Cardiac fibroblast (primary cell): ENCODE measurements at regions not wholly inside any gene's neighbourhood (a gene's known extent, or its start where the extent isn't known, plus 50 kb on each side); places are given as distances from the start of the nearest gene placed in this dataset.

Source experiments
- DNase-seq, 2 donors: peaks; one replicate each; pipeline versions ENCODE4 v3.0.0 to v3.0.0-alpha.2; 2010; ENCODE audit warnings: low read depth in 2 of 2
- H3K4me3 ChIP-seq, 2 donors: replicated peaks in 1 of 2; 1 replicate in 1 of 2; 2 replicates in 1 of 2; pipeline ENCODE4 v1.5.1; 2011; ENCODE audit warnings: low read depth in 2 of 2, low read length in 2 of 2, mild to moderate bottlenecking in 2 of 2, moderate library complexity in 1 of 2
- CTCF ChIP-seq: IDR thresholded peaks from one replicate; pipeline ENCODE4 v1.5.1; 2011; ENCODE audit warnings: low read depth, mild to moderate bottlenecking, low read length, inconsistent platforms

- no peak for TF ChIP-seq CTCF
- no peak overlapping the region for H3K4me3 ChIP-seq
- DNase-seq = no peak
These were observed 331.7 kb upstream of the PROX1 start for GRCh38 chr1:213656039-213656438.

GRCh38 chr1:213656503-213656902 is 331.3 kb upstream of the PROX1 start:
- DNase-seq = no peak
- TF ChIP-seq CTCF = no peak
- no peak overlapping the region for H3K4me3 ChIP-seq

- no peak for DNase-seq
- no peak overlapping the region for H3K4me3 ChIP-seq
- TF ChIP-seq CTCF = no peak
These were observed 330.8 kb upstream of the PROX1 start for GRCh38 chr1:213657013-213657412.

GRCh38 chr1:213657879-213658278 is 329.9 kb upstream of the PROX1 start:
- DNase-seq = no peak
- TF ChIP-seq CTCF = no peak
- H3K4me3 ChIP-seq = no peak overlapping the region

GRCh38 chr1:213658457-213658856 is 329.3 kb upstream of the PROX1 start:
- no peak overlapping the region for H3K4me3 ChIP-seq
- no peak for TF ChIP-seq CTCF
- no peak for DNase-seq

GRCh38 chr1:213659580-213660547 is 327.9 kb upstream of the PROX1 start:
- DNase-seq = no peak
- no peak for TF ChIP-seq CTCF
- H3K4me3 ChIP-seq = no peak overlapping the region
